Non-pigmented ciliary epithelial cell (primary cell): ENCODE measurements at regions not wholly inside any gene's neighbourhood (a gene's known extent, or its start where the extent isn't known, plus 50 kb on each side); places are given as distances from the start of the nearest gene placed in this dataset.

Experiments
- DNase-seq: peaks from one replicate; pipeline ENCODE4 v3.0.0-alpha.2; 2010; ENCODE audit warnings: low read depth

GRCh38 chr18:33817096-33817495, 239.1 kb downstream of the ASXL3 start:
- DNase-seq, result no peak

GRCh38 chr18:33814546-33814945, 236.5 kb downstream of the ASXL3 start:
- no peak for DNase-seq

GRCh38 chr18:33812186-33812585, 234.2 kb downstream of the ASXL3 start:
- no peak for DNase-seq

GRCh38 chr18:33805592-33805991, 227.6 kb downstream of the ASXL3 start:
- no peak for DNase-seq

GRCh38 chr18:33804258-33804657, 226.2 kb downstream of the ASXL3 start:
- DNase-seq, result peak; percentile 63

GRCh38 chr18:33803636-33804035, 225.6 kb downstream of the ASXL3 start:
- no peak for DNase-seq

GRCh38 chr18:33802955-33803354, 224.9 kb downstream of the ASXL3 start:
- no peak for DNase-seq
